Stimulated activated naive CD8-positive, alpha-beta T cell treated with anti-CD3 and anti-CD28 coated beads, Interleukin-15, Interleukin-2, amounts not matched to agents 100 U/mL and 50 U/mL, for 24 hours (primary cell): ENCODE measurements at regions not wholly inside any gene's neighbourhood (a gene's known extent, or its start where the extent isn't known, plus 50 kb on each side); places are given as distances from the start of the nearest gene placed in this dataset.
"Not testable (repeated sequence)": the region's sequence is repeated elsewhere in the genome, so short reads cannot be mapped to it uniquely, and the experiment has no call there.

ENCODE experiments used
- ATAC-seq: fragments of 150-1000 bp; cut with Tn5 transposase; one replicate; pipeline ENCODE4 v1.10.0; 2021
- DNase-seq: peaks from one replicate; pipeline ENCODE4 v3.0.0; 2021

GRCh38 chr16:63808730-63809129, 1313.1 kb downstream of the CDH11 start:
- ATAC-seq = no peak

DNA sequence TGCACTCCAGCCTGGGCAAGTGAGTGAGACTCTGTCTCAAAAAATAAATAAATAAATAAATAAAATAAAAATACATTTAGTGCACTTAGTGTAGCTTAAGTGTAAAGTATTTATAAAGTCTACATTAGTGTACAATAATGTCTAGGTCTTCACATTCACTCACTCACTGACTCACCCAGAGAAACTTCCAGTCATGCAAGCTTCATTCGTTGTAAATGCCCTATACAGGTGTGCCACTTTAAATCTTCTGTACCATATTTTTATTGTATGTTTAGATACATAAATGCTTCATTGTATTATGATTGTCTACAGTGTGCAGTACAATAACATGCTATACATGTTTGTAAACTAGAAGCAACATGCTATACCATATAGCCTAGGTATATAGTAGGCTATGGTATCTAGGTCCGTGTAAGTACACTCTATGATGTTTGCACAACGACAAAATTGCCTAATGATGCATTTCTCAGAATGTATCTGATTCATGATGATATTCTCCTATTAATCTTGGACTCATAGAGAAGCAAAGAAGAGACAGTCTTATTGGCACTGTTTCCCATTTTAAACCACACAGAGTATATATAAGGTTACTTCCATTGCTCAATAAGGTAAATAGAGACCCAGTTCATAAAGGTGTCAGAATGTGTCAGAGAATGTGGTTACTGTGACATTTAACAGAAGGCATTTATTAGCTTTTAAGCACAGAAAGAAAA, 1314.9 kb downstream of the CDH11 start:
- no peak for DNase-seq
- ATAC-seq = no peak

More at GRCh38 chr16:63808730-63809129, 1313.1 kb downstream of the CDH11 start:
- no peak for DNase-seq

- no peak for ATAC-seq
- no peak for DNase-seq
Measured at GRCh38 chr16:63804126-63804525, 1317.7 kb downstream of the CDH11 start.

DNA sequence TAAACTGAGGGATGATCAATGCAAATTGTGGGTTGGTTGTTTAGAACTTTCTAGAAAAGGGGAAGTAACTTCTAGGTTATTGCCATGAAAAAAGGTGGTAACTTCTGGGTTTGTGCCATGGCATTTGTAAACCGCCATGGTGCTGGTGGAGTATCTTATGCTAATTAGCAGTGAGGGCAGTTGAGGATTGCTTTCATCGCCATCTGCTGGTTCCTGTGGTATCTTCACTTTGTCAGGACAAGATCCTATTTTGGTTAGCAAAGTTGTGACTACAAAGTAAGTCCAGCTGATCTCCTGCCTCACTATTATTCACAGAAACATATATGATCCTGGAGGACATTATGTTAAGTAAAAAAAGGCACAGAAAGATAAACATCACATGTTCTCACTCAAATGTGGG, 1332.3 kb downstream of the CDH11 start:
- ATAC-seq = no peak
- no peak for DNase-seq

GRCh38 chr16:63787014-63787413, 1334.8 kb downstream of the CDH11 start:
- DNase-seq (no peak), ATAC-seq (no peak)

GRCh38 chr16:63785170-63785569, 1336.7 kb downstream of the CDH11 start:
- ATAC-seq = no peak
- no peak for DNase-seq

GRCh38 chr16:63776437-63776836, 1345.4 kb downstream of the CDH11 start:
- ATAC-seq (no peak), DNase-seq (no peak)

- DNase-seq = no peak
- no peak for ATAC-seq
Measured at GRCh38 chr16:63776034-63776433, 1345.8 kb downstream of the CDH11 start.

DNA sequence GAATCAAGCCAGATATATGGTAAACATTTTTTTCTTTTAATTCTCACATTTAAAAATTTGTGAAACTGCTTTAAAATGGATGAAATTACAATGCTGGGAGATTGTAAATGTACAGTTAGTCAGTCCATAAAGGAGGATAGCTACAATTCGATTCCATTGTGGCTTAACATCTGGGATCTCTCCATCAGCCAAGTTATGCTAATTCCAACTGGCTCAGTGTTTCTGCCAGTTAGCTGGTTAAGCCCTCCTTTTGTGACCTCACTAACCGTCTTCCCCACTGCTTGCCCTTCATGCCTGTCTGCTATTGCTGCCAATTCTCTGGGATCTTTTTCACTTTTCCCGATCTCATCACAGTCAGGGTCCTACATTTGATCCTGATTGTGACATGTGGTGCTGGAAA, 1347.6 kb downstream of the CDH11 start:
- DNase-seq (no peak), ATAC-seq (no peak)

DNA sequence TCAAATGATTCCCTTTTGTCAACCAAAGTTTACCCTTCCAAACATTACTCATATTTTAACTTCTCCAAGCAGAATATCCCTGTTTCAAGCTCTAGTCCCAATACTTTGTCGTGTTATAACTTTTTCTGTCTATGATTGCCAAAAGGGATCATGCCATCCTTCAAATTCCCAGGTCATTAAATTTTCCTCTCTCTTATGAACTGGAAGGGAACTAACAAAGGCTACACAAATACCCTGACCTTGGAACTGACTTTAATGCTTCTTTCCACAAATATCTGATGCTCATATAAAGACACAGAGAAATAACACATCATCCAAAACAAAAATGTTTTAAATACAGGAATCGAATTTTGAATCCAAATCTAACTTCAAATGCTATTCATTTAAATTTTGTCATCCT, 1352.7 kb downstream of the CDH11 start:
- no peak for DNase-seq
- no peak for ATAC-seq

DNA sequence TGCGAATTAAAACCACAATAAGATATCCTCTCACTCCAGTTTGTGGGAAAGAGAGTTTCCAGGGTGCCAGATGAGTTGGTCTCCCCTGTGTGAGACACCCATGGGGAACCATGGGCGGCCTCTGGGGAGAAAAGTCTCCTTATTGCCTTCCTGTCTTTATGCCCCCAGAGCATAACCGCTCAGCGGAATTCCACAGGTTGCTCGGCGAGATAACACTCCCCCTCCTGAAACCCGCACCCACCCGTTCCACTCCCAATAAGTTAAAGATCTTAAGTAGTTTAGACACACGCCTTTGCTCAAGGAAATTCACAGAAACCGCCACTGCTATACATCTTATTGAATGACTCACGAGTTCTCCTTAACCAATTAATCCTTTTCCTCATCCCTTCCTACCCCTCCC, 1361.6 kb downstream of the CDH11 start:
- not testable (repeated sequence) for DNase-seq, ATAC-seq

DNA sequence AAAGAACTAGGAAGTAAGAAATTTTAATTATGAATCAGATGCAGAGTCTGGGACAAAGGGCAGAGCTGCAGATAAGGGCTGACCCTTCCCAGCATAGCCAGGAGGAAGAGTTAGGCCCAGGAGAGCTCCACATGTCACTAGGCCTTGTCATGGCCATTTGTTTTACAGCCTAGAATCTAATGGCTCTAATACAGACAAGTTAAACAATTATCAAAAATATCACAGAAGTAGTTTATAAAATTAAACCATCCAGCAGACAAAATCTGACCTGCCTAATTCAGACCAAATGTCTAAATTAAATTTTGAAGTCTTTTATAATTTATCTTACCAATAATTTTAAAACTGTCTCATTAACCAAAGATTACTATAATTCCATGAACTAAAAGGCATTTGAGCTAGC, 1369.5 kb downstream of the CDH11 start:
- ATAC-seq (no peak), DNase-seq (no peak)

DNA sequence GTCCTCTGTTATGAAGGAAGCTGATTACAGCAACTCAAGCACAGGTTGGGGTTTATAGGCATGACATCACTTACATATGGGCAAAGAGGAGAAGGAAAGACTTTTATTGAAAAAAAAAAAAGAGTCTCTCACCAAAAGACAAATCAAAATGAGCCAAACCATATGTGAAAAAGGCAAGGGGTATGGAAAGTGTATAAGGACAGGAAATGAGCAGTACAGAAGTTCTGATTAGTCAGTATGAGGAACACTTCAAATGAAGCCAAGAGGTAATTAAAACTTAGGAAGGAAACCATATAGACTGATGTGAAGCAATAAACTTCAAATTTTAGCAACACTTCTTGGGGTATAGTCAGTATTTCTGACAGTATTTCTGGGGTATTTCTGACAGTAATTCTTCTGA, 1372.6 kb downstream of the CDH11 start:
- ATAC-seq (no peak), DNase-seq (no peak)

- DNase-seq = no peak
- ATAC-seq = no peak
Measured at GRCh38 chr16:63745456-63745855, 1376.4 kb downstream of the CDH11 start.

DNA sequence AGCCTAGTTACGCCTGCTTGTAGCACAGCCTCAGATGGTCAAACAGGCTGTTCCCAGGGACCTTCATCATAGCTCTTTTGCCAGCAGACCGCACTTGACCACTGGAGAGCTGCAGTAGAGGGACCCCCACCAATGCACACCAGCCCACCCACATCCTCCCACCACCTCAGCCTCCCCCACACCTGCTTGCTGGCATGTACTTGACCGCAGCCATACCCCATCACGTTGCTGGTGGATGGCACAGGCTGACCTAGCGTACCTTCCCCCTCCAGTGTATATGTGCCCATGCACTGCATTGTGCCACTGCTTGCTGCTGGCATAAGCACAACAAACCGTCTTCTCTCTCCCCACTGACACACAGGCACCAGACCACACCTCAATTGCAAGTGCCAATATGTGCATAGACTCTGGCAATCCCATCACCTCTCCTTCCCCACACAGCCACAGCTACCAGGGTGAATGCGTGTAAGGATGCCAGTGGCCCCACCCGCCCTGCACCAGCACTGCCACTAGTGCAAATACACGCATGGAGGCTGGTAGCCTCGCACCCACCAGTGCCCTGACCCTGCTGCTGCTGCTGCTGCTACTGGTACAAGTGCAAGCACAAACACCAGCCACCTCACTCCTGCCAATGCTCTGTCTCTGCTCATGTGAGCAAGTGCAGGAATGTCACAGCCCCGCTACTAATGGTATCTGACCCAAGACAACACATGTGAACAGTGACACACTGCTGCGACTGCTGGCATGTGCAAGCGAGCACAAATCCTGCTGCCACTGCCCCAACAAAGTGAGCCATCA, 1377.6 kb downstream of the CDH11 start:
- DNase-seq = no peak
- no peak for ATAC-seq

DNA sequence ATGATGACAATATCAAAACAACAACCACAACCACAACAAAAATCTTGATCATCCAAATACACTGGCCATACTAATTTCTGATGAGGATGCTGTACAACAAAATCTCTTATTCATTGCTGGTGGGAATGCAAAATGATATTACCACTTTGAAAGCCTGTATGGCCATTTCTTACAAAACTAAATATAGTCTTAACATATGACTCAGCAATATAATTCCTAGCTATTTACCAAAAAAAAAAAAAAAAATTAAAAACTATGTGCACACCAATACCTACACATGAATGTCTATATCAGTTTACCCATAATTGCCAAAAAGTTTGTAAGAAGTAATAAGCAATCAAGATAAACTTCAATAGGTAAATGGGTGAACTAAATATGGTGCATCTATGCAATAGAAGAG, 1379.7 kb downstream of the CDH11 start:
- ATAC-seq = no peak
- DNase-seq = no peak

DNA sequence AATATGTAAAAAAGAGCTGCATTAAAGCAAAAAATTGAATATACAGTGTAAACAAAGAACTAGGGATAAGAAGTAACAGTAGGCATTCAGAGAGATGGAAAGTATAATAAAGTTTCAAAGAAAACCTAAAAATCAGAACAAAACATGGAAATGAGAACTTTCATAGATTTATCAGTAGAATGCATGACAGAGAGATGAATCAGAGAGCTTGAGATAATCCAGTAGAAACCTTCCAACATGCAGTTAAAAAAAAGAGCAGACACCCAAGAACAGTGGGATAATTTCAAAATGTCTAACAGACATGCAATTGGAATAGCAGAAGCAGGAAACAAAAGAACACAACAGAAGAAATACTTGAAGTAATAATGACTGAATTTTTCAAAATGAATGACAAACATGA, 1384.2 kb downstream of the CDH11 start:
- DNase-seq = no peak
- no peak for ATAC-seq

DNA sequence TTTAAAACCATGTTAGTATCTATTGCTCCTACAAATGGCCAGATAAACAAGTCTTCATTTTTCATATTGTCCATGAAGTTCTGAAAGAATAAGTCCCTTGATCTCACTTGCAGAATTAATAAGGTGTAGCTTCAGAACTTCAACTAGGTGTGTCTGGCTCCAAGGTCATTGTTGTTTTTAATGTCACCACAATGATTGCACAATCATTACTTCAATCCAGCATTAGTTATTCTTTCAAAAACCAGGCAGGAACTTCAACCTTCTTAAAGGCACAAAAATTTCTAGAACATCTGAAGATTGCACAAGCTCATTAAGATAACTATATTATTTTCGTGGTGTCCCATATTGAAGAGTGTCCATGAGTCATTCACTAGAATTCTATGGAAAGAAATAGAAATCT, 1386.4 kb downstream of the CDH11 start:
- ATAC-seq = no peak

DNA sequence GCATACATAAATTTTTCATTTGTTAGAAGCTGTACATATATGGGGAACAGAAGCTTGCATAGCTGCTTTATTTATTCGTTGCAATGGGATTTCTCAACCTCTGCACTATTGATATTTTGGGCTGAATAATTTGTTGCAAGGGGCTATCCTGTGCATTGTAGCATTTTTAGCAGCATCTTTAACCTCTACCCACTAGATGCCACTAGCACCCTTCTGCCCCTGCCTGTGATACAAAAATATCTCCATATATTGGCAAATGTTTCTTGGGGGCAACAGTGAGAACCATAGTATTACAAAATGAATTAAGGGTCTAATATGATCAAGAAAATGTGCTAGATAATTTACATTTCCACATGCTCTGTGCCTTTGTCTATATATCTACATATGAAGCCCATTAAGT, 1401.0 kb downstream of the CDH11 start:
- no peak for DNase-seq
- ATAC-seq = no peak

More for the DNA sequence above, 1386.4 kb downstream of the CDH11 start:
- no peak for DNase-seq

- no peak for DNase-seq
Measured at GRCh38 chr16:63719926-63720325, 1401.9 kb downstream of the CDH11 start.

DNA sequence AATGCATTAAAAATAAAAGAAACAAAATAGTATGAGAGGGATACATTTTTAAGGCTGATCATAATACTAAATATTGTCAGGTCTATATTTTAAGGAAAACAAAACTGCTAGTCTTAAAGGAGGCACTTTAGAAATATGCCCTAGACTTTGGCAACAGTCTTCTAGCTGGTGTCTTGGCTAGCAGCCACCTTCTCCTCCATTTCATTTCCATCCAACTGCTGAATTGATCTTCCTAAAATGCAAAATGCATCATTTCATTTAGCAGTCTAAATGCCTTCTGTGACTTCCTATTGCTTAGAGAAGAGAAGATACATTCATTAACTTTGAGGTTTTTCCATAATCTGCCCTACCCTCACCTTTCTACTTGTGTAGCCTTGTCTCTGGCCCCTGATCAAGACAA, 1404.1 kb downstream of the CDH11 start:
- no peak for DNase-seq
- ATAC-seq = no peak

More at GRCh38 chr16:63719926-63720325, 1401.9 kb downstream of the CDH11 start:
- no peak for ATAC-seq

- no peak for ATAC-seq
Measured at GRCh38 chr16:63714876-63715275, 1407.0 kb downstream of the CDH11 start.

DNA sequence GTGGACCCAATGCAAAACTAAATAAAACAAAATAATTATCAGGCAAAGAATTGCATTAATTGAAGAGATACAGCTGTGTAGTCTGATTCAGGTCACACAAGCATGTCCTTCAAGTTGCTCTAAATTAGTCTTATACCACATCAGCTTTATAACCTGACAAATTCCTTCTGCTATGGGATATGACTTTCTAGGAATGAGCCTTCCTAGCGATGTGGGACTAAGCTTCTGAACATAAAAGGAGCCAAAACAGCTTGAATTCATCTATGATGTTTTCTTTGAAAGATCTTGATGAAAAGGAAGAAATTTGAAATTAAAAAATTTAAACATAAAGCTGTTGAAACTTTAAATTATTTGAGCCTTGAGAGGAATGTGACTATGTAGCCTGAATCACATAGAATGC, 1409.1 kb downstream of the CDH11 start:
- no peak for DNase-seq
- no peak for ATAC-seq

More at GRCh38 chr16:63714876-63715275, 1407.0 kb downstream of the CDH11 start:
- DNase-seq = no peak

- no peak for ATAC-seq
- DNase-seq = no peak
Measured at GRCh38 chr16:63703612-63704011, 1418.3 kb downstream of the CDH11 start.
